PC-3 (cell line): ENCODE measurements at regions not wholly inside any gene's neighbourhood (a gene's known extent, or its start where the extent isn't known, plus 50 kb on each side); places are given as distances from the start of the nearest gene placed in this dataset.

Experiments used
- ATAC-seq: fragments of 200-7000 bp; cut with Tn5 transposase; 2 replicates; pipeline ENCODE4 v1.9.1; 2020; ENCODE audit warnings: mild to moderate bottlenecking, moderate library complexity
- BruUV-seq: library from RNA; stranded (reverse); fragments of 400-500 nt; replicated peaks from 2 replicates; lab custom pipeline; 2021; lab: Mats Ljungman, UMichigan
- CTCF ChIA-PET: fragments of 300-600 bp; sonication (Branson Sonifier 250); formaldehyde crosslinking; loops from one replicate; lab custom pipeline; 2022; ENCODE audit warnings: antibody characterized with exemption; lab: Charles Lee
- POLR2A ChIA-PET: fragments of 300-600 bp; sonication (Branson Sonifier 250); formaldehyde crosslinking; loops from one replicate; lab custom pipeline; 2022; ENCODE audit warnings: antibody characterized with exemption; ENCODE audit not compliant: unreplicated experiment; lab: Charles Lee
- DNase-seq: peaks from one replicate; pipeline ENCODE4 v3.0.0-alpha.2; 2015
- H2AFZ ChIP-seq: fragments of 300-600 bp; sonication (generic); 2 replicates; pipeline ENCODE4 v1.6.0; 2016; ENCODE audit warnings: antibody characterized with exemption, low read length
- H3F3A ChIP-seq: fragments of 300-600 bp; sonication (generic); one replicate; pipeline ENCODE4 v1.6.0; 2017; ENCODE audit warnings: antibody characterized with exemption, low read length, control low read depth, mild to moderate bottlenecking; ENCODE audit not compliant: unreplicated experiment
- H3K27ac ChIP-seq: fragments of 300-600 bp; sonication (generic); 2 replicates; pipeline ENCODE4 v1.5.1; 2016; ENCODE audit warnings: mild to moderate bottlenecking, low read length
- H3K27me3 ChIP-seq: fragments of 300-600 bp; sonication (generic); 2 replicates; pipeline ENCODE4 v1.6.1; 2016; ENCODE audit warnings: low read length, mixed read lengths
- H3K36me3 ChIP-seq: fragments of 300-600 bp; sonication (generic); 2 replicates; pipeline ENCODE4 v1.6.1; 2016; ENCODE audit warnings: low read depth, mixed run types, low read length, mixed read lengths
- H3K4me1 ChIP-seq: fragments of 300-600 bp; sonication (generic); 2 replicates; pipeline ENCODE4 v1.5.1; 2016; ENCODE audit warnings: low read length; ENCODE audit not compliant: insufficient read depth
- H3K4me2 ChIP-seq: fragments of 300-600 bp; sonication (generic); 2 replicates; pipeline ENCODE4 v1.6.0; 2016; ENCODE audit warnings: low read length
- H3K4me3 ChIP-seq: fragments of 300-600 bp; sonication (generic); 2 replicates; pipeline ENCODE4 v1.5.1; 2016; ENCODE audit warnings: mild to moderate bottlenecking, low read length, mixed read lengths
- H3K79me2 ChIP-seq: fragments of 300-600 bp; sonication (generic); 2 replicates; pipeline ENCODE4 v1.6.1; 2017; ENCODE audit warnings: low read length, mixed read lengths
- H3K9ac ChIP-seq: fragments of 300-600 bp; sonication (generic); 2 replicates; pipeline ENCODE4 v1.6.0; 2016; ENCODE audit warnings: mild to moderate bottlenecking, low read length
- H3K9me2 ChIP-seq: fragments of 300-600 bp; sonication (generic); replicated peaks from 2 replicates; pipeline ENCODE4 v1.6.1; 2016; ENCODE audit warnings: mixed run types, low read length, mixed read lengths
- H3K9me3 ChIP-seq: fragments of 300-600 bp; sonication (generic); 2 replicates; pipeline ENCODE4 v1.6.1; 2016; ENCODE audit warnings: low read length, mixed read lengths
- H4K20me1 ChIP-seq: fragments of 300-600 bp; sonication (generic); 2 replicates; pipeline ENCODE4 v1.6.1; 2016; ENCODE audit warnings: low read length, mixed read lengths
- EZH2 ChIP-seq: fragments of 300-600 bp; sonication (generic); IDR thresholded peaks from one replicate; pipeline ENCODE4 v1.6.1; 2017; ENCODE audit warnings: antibody characterized with exemption, mild to moderate bottlenecking, low read length; ENCODE audit not compliant: unreplicated experiment
- EZH2phosphoT487 ChIP-seq: fragments of 300-600 bp; sonication (generic); IDR thresholded peaks from 2 replicates; pipeline ENCODE4 v1.6.1; 2018; ENCODE audit warnings: mild to moderate bottlenecking, antibody characterized with exemption, low read length, borderline replicate concordance
- intact Hi-C: fragments of 100-400 bp; cut with micrococcal nuclease; formaldehyde crosslinking; loops from 2 replicates; pipeline ENCODE4 v1.9.0; 2023
- TF ChIP-seq, protein P1 (sequence below): fragments of 300-600 bp; sonication (generic); conservative IDR thresholded peaks from 2 replicates; pipeline ENCODE4 v1.5.1; 2017; ENCODE audit warnings: antibody characterized with exemption, low read depth, mild to moderate bottlenecking, low read length

DNA sequence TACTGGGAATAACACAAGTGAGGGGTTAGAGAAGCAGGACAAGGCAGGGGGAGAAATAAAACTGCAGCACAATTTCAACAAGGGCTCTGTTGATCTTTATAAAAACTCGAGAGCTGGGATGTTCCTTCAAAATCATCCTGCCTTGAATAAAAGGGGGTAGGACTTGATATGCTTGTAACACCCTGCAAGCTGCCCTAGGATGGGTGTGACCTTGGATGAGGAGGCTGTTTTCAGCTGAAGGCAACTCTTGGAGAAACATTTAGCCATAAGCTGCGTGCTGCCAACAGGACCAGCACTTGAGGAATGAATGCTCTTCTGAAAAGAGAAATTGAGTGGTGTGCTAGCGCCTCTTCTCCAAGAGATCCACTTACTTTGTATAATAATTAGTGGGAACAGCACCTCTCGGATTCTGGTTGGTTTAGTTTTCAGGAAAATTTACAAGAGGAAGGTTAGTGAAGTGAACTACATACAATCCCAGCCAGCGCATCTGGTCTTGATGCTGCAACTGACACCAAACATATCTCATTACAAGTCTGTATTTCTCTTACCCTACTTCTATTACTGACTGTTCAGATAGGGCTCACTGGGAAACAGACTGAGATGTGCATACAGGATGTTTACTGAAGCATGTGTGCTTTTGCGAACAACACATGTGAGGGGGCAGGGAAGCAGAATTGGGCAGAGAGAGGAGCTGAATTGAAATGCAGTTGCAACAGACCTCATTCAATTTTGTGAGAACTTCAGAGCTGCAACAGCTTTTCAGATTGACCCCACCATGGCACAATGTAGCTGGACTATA lies 643.0 kb upstream of the GOLIM4 start:
- ChIA-PET CTCF (interaction anchor here (0.6 kb wide), 1 partner anchor 8 kb away, joined by 3 read pairs; no protein-coding TSS in a partner anchor), POLR2A (no interaction called here)
- Histone ChIP-seq H3K27ac (no peak overlapping the region), H3K9me3 (0 out of 2 replicates have a peak, but pooled peaks cover 5% of the 10 kb centered on the region), H4K20me1 (no peaks in the 10 kb centered on the region), H3K4me2 (no peak overlapping the region), H3F3A (no peaks in the 10 kb centered on the region), H3K4me1 (no peaks in the 10 kb centered on the region), H3K36me3 (no peaks in the 10 kb centered on the region), H3K79me2 (no peaks in the 10 kb centered on the region), H2AFZ (no peak overlapping the region), H3K27me3 (no peaks in the 10 kb centered on the region), H3K9ac (no peak overlapping the region), H3K4me3 (no peak overlapping the region), H3K9me2 (no peaks in the 10 kb centered on the region)
- BruUV-seq: no TSS peak
- ATAC-seq (no peak), DNase-seq (no peak)
- intact Hi-C loops: no loop called here
- TF ChIP-seq EZH2phosphoT487 (no peak), EZH2 (no peak)
- TF ChIP-seq, protein P1, sequence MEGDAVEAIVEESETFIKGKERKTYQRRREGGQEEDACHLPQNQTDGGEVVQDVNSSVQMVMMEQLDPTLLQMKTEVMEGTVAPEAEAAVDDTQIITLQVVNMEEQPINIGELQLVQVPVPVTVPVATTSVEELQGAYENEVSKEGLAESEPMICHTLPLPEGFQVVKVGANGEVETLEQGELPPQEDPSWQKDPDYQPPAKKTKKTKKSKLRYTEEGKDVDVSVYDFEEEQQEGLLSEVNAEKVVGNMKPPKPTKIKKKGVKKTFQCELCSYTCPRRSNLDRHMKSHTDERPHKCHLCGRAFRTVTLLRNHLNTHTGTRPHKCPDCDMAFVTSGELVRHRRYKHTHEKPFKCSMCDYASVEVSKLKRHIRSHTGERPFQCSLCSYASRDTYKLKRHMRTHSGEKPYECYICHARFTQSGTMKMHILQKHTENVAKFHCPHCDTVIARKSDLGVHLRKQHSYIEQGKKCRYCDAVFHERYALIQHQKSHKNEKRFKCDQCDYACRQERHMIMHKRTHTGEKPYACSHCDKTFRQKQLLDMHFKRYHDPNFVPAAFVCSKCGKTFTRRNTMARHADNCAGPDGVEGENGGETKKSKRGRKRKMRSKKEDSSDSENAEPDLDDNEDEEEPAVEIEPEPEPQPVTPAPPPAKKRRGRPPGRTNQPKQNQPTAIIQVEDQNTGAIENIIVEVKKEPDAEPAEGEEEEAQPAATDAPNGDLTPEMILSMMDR: no peak

DNA sequence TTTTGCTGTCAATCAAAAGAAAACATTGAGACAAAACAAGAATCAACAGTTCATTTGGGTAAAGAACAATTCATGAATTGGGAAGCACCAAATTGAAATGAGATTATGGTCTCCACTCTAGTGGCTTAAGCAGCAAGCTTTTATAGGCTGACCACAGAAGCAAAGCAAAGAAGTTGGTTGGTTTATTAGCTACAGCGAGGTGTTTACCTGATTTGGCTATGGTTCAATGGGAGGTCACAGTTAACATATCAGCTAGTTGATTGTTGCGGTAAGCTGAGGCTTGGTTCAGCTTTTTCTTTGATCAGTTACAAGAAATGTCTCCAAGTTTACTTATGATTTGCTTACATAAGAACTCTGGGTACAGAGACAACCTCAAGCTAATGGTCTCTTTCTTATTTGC lies 640.5 kb upstream of the GOLIM4 start:
- Histone ChIP-seq H3K9me3 (0 out of 2 replicates have a peak, but pooled peaks cover 5% of the 10 kb centered on the region), H3K4me3 (no peak overlapping the region), H3K9ac (no peak overlapping the region), H3F3A (no peaks in the 10 kb centered on the region), H2AFZ (no peak overlapping the region), H3K4me2 (no peak overlapping the region), H3K27ac (no peak overlapping the region), H3K79me2 (no peaks in the 10 kb centered on the region), H3K4me1 (no peaks in the 10 kb centered on the region), H3K36me3 (no peaks in the 10 kb centered on the region), H4K20me1 (no peaks in the 10 kb centered on the region), H3K9me2 (no peaks in the 10 kb centered on the region), H3K27me3 (no peaks in the 10 kb centered on the region)
- no peak for DNase-seq
- CTCF ChIA-PET: no interaction called here
- no TSS peak for BruUV-seq
- ATAC-seq: no peak
- TF ChIP-seq EZH2 (no peak), EZH2phosphoT487 (no peak)
- TF ChIP-seq, protein P1: no peak
- POLR2A ChIA-PET: no interaction called here
- intact Hi-C loops: no loop called here

DNA sequence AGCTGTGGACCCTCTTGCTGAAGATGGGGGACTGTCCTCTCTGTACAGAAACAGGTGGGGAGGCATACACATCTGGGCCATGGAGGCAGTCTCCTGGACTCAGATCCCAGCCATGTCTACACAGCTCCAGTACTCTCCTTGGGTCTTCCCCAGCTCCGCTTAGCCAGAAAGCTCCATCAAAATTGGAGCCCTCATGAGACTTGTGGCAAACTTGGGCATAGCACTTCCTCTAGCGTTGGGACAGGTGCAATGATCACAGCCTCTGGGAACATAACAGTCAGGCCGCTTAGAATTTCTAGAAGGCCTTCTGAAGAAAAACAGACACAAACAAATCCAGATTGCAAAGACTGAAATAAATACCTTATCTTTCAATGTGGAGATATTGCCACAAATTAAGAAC lies 634.3 kb upstream of the GOLIM4 start:
- TF ChIP-seq EZH2phosphoT487: no peak
- TF ChIP-seq, protein P1: 0 out of 2 replicates have a peak, but pooled peaks have one; percentile 17
- TF ChIP-seq EZH2: no peak
- no peaks in the 10 kb centered on the region for H3K4me1 ChIP-seq
- H3K4me3 ChIP-seq: no peak overlapping the region
- ChIA-PET CTCF (no interaction called here), POLR2A (interaction anchor here (0.5 kb wide), 1 partner anchor 272 kb away, joined by 3 read pairs; no protein-coding TSS in a partner anchor)
- H3K27me3 ChIP-seq: no peaks in the 10 kb centered on the region
- ATAC-seq (no peak), DNase-seq (no peak)
- no peak overlapping the region for H2AFZ ChIP-seq
- no peaks in the 10 kb centered on the region for H4K20me1 ChIP-seq
- BruUV-seq: no TSS peak
- H3K9ac ChIP-seq: no peak overlapping the region
- no peaks in the 10 kb centered on the region for H3K9me2 ChIP-seq
- no peaks in the 10 kb centered on the region for H3K79me2 ChIP-seq
- H3K36me3 ChIP-seq: no peaks in the 10 kb centered on the region
- H3K9me3 ChIP-seq: 0 out of 2 replicates have a peak, but pooled peaks cover 5% of the 10 kb centered on the region
- H3F3A ChIP-seq: no peaks in the 10 kb centered on the region
- no peak overlapping the region for H3K27ac ChIP-seq
- no peak overlapping the region for H3K4me2 ChIP-seq
- intact Hi-C loops: no loop called here
